ENCODE measurements at regions not wholly inside any gene's neighbourhood (a gene's known extent, or its start where the extent isn't known, plus 50 kb on each side); places are given as distances from the start of the nearest gene placed in this dataset.

DNA sequence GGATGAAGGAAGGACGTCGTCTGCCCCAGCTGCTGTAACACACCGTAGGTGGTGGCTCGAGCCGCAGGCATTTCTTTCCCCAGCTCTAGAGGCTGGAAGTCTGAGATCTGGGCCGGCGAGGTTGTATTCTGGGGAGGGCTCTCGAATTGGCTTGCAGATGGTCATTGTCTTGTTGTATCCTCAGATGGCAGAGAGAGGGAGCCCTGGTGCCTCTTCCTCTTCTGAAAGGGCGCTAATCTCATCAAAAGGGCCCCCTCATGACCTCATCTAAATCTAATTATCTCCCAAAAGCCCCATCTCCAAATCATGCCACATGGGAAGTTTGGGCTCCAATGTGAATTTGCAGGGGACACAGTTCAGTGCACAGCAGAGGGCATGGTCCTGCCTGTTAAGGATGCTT is 109.0 kb downstream of the SIK1 start:
- no peak for DNase-seq (ENCODE audit: low read depth in 2 of 2)

DNA sequence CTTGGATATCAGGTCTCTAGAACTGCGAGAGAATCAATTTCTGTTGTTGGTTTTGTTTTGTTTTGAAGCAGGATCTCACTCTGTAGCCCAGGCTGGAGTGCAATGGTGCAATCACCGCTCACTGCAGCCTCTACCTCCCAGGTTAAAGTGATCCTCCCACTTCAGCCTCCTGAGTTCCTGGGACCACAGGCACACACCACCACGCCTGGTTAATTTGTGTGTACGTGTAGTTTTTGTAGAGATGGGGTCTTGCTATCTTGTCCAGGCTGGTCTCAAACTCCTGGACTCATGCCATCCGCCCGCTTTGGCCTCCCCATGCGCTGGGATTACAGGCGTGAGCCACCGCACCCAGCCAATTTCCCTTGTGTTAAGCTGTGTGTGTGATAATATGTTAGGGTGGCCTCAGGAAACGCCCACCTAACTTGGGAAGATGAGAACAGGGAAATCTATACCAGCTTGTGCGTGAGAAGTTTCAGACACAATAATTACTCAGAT is 109.6 kb downstream of the SIK1 start:
- no peak for DNase-seq (ENCODE audit: low read depth in 2 of 2)

DNA sequence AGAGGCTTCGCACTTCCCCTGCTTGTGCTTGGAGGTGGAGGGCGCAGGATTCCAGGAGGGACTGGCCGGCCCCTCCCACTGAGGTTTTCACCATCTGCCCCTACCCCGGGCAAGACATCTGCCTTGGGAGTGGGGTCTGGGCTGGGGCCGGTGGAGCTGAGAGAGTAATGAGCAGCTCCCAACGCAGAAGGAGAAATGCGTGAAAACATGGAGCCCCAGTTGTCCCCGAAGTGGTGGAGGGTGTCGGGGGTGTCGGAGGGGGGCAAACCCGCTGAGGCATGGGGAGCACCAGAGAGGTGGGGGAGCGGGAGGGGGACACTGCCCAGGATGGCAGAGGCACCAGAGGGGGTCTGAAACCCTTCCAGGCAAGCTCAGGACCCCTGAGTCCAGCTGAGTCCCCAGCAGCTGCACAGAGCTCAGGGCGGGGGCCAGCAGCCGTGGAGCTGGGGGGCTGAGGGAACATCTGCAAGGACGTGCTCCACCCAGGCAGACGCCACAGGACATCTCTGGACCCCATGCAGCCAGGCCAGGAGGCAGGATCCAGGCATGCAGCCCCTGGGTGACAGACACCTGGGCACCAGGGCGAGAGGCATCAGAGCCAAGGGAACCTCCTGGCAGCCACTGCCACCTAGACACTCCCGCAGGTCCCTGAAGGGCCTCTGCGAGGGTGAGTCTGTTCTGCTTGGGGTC is 110.6 kb downstream of the SIK1 start:
- no peak for DNase-seq (ENCODE audit: low read depth in 2 of 2)

DNA sequence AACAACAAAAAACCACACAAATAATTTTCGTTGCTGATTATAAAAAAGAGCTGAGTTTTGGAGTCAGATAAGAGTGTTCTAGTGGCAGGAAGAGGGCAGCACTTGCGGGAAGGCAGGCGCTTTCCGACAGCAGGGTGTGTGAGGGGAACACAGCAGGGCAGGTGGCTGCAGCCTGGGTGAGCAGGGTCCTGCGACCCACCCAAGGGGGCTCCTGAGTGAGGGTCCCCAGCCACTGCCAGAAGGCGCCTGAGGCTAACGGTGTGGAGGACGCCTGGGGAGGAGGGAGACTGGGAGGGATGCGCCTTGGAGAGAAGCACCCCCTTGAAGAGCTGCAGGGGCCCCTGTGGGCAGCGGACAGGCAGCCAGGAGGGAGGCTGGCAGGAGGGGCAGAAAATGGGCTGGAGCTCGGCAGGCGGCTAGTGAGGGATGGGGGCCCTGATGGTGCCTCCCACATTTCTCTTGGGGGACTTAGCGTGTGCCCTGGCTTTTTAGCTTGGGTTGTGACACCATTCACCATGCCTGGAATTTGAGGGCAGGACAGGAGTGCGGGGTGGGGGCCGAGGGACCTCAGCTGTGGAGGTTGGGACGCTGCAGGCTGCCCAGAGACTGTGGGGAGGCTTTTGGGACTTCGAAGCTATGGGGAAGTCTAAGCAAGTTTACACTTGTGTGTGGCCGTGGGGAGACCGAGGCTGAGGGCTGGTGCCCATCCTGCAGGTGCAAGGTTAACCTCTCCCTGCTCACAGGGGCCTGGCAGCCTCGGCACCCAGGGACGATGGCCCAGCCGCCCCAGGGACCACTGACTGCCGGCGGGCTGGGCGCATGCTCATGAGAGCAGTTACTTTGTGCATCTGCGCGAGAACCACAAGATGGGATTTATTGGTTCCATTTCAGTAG is 111.4 kb downstream of the SIK1 start:
- DNase-seq (ENCODE audit: low read depth in 2 of 2): no peak

DNA sequence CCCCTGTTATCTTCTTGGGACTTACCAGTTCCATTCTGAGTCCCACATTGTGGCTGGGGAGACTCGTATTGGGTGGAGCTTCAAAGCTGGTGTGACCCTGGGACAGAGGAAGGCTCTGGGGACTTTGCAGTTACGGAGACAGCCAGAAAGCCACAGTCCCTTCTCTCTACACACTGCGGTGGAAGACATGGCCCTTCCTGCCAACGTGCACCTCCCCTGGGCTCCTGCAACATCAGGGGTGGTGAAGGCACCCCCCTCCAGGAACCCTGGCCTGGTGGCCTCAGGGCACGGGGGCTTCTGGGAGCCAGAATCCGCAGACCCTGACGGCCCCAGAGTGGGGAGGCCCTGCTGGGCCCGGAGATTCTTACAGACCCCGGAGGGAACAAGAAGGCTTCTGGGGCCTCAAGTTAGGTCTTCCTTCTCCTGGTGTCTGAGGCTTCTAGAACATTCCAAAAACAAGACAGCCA is 113.0 kb downstream of the SIK1 start:
- no peak for DNase-seq (ENCODE audit: low read depth in 2 of 2)

DNA sequence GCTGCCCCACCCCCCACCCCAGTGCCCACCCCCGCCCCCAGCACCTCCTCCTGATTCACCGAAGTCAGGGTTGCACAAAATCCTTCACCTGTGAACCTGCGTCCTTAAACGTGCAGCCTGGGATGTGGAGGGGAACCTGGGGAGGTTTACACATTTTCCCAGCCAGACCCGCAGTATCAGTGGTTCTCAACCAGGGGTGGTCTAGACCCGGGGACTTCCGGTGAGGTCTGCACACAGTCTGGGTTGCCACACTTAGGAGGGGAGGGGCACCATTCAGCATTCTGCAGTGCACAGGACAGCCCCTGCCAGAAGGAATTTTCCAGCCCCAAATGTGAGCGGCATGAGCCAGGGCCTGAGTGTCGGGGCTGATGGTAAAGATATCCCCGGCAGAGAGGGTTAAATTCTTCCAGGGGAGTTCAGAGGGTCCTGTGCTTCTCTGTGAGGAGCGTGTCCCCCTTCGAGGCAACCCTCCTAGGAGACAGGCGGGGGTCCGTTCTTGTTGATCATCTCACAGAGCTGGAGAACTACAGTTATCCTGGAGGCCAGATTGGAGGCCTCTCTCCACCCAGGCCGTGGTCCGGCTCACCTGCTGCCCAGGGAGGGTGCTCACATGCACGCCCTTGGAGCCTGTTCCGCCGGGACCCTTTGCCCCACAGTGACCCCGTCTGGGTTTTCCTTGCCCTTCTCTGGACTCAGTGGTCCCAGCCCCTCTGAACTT is 113.6 kb downstream of the SIK1 start:
- no peak for DNase-seq (ENCODE audit: low read depth in 2 of 2)

DNA sequence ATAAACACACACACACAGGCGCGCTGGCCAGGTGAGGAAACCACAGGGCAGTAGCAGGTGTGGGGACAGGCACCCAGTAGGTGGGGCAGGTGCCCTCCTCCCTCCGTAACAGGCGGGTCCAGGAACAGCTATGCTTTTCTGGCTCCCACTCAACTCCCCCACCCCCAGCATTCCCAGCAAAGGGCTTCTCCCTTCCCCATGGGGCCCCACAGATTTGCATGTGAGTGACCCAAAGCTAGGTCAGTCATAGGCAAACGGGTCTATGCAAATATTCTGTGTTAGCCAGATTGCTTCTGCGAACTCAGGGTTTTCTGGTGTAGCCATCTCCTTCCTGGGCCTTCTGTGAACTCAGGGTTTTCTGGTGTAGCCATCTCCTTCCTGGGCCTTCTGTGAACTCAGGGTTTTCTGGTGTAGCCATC is 114.2 kb downstream of the SIK1 start:
- no peak for DNase-seq (ENCODE audit: low read depth in 2 of 2)

DNA sequence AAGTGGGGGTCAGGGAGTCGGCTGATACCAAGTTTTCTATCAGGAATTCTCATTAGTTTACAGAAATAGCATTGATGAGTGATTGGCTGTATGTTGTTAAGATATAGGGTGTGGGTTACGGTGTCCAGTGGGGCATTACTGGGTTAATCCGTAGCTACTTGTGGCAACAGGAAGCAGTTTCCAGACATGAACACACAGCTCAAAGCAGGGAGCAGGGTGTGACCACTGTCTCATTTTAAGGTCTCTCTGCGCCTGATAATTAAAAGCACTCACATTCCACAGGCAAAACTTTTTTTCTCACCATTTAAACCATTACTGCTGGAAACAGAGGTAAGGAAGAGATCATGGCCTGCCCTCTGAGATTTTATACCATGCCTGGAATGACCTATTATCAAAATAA is 114.9 kb downstream of the SIK1 start:
- no peak for DNase-seq (ENCODE audit: low read depth in 2 of 2)

DNA sequence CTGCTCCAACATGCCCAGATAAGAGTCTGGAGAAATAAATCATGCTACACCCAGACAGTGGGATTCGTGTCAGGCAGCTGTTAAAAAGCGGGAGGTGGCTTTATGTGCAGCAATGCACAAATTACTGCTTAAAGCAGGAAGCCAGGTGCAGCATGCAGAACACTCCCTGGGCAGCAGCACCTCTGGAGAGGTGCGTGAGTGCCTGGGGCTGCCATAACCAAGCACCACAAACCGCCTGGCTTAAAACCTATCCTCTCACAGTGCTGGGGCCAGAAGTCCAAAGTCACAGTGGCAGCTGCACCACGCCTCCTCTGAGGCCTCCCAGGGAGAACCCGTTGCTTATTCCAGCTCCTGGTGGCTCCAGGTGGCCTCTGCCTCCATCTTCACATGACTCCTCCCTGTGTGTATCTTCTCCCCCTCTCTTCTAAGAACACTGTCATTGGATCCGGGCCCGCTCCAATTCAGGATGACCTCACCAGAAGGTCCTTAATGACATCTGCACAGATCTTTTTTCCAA is 115.6 kb downstream of the SIK1 start:
- DNase-seq (ENCODE audit: low read depth in 2 of 2): no peak

DNA sequence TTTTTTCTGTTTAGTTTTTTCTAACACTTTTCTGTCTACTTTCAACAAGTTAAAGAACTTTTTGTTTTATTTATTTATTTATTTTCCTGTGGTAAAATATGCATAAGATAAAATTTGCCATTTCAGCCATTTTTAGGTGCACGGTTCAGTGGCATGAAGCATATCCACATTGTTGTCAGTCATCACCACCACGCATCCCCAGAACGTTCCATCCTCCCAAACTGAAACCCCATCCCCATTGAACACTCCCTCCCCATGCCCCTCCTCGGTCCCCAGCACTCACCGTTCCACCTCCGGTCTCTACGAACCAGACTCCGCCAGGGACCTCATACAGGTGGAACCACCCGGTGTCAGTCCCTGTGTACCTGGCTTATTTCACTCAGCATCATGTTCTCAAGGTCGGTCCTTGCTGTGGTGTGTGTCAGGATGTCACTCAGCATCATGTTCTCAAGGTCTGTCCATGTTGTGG is 118.1 kb downstream of the SIK1 start:
- no peak for DNase-seq (ENCODE audit: low read depth in 2 of 2)

DNA sequence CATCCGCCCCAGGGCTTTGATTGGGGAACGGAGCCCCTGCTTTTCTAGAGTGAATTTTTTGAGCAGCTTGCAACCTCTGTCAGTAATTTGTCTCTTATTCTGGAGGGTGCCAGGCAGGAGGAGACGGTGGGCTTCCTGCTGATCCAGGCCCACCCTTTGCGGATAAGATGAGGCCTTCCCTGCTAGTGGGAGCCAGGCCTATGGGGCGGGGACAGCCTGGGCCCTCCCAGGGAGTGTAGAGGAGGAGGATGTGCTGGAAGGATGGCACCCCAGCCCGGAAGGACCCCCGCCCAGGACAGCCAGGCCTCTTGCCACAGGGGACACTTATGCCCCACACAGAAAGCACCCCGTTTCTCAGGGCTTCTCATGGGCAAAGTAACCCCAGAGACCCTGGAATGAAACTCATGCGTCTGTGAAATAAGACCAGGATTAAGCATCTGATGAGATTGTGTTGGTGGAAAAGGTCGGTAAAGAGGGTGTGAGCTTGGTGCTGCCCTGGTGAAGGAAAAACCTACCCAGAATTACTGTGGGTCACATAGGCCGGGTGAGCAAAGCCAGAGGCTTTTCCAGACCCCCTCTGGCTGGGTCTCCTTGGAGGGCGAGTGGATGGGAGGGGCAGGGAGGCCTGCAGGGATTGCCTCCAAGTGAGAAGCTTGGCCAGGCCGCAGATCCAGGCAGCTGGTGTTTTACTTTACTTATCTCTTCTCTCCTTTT is 118.7 kb downstream of the SIK1 start:
- DNase-seq (ENCODE audit: low read depth in 2 of 2): no peak

DNA sequence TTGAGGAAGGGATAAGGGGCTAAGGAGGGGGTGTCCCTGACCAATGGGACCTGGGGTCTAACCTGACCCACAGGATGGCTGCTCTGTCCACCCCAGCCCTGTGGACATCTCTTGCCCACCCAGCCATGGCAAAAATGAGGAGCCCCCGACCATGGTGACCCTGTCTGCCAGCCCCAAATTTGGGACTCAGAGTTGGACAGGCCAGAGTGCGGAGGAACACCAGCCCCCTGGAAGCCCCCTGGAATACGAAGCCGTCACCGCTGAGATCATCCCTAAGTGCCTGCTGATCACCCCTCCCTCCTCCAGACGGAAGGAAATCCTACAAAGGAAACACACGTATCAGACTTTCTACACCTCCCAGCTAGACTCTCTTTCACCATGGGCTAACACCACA is 119.3 kb downstream of the SIK1 start:
- no peak for DNase-seq (ENCODE audit: low read depth in 2 of 2)

DNA sequence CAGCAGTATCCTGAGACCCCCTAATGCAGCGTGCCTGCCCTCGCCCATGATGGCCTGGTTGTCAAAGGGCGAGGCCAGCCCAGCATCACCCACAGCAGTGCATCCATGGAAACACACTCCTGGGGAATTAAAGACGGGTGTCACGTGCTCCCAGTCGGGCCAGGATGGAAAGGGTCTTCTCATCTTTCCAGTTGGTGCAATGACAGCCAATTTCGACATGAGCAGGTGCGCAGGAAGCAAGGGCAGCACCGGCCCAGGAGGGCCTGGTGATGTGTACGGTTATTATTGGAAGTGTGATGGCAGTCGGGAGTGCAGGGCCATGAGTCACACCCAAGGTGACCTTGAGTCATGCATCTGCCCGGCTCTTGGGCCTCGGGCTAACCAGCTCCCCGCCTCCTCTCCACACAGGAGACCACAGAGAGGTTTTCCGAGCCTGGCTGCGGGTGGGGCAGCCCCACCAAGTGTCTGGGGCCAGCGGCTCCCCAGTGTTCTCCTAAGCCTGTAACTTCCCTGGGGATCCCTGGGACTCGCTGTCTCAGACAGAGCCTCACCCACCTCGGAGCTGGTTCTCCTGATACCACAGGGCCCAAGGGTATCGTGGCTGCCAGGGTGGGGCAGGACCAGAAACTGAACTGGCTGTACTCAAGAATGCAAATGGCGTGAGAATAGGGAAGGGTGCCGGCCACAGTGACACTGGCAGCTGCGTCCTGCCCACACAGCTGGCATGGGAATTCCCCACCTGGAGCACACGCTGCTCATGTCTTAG is 119.8 kb downstream of the SIK1 start:
- no peak for DNase-seq (ENCODE audit: low read depth in 2 of 2)

DNA sequence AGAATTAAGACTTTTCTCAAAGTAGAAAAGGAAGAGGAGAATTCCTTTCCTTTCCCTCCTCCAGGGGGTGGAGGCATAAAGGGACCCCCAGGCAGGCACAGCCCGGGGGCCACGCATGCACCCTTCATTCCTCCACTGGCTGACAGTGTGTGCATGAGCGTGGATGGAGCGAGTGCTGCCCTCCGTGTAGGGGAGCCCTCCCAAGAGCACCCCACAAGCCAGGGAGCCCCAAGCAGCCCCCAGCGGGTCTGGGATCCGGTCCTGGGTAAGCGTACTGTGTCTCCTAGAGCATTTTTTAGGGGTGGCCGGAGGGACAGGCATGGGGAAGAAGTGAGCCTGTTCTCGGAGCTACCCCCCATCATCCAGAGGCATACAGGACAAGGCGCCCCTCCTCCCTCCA is 120.5 kb downstream of the SIK1 start:
- no peak for DNase-seq (ENCODE audit: low read depth in 2 of 2)

DNA sequence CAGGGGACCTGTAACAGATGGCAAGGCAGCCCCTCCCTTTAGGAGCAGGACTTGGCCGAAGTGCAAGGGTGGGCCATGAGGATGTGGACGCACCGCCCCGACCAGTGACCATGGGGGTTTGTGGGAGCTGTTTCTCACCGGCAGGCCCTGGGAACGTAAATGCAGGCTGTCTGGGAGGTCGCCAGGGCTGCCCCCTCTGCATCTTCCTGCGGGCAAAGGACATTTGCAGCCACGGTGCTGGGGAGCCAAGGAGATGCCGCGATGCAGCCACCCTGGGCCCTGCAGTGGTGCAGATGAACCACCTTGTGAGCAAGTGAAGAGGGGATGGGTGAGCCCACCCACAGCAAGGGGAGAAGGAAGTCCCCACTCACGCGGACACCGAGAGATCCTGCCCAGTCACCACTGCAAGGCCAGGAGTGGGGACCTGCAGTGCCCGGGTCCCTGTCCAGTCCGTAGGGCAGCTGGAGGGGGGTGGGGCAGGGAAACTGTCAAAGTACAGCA is 121.1 kb downstream of the SIK1 start:
- DNase-seq (ENCODE audit: low read depth in 2 of 2): no peak

DNA sequence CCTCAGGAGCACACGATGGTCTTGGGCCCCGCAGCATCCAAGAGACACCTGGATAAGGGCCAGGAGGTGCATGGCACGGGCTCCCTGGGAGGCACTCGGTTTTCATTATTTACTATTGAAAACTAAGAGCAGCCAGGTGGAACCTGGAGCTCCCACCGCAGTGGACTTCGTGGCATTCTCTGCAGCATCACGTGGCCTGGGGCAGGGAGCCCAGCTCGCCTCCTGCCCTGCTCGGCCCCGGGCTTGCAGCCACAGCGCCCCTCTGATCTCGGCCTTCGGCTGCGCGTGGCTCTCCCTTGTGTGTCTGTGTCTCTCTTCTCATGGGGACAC is 121.6 kb downstream of the SIK1 start:
- no peak for DNase-seq (ENCODE audit: low read depth in 2 of 2)

DNA sequence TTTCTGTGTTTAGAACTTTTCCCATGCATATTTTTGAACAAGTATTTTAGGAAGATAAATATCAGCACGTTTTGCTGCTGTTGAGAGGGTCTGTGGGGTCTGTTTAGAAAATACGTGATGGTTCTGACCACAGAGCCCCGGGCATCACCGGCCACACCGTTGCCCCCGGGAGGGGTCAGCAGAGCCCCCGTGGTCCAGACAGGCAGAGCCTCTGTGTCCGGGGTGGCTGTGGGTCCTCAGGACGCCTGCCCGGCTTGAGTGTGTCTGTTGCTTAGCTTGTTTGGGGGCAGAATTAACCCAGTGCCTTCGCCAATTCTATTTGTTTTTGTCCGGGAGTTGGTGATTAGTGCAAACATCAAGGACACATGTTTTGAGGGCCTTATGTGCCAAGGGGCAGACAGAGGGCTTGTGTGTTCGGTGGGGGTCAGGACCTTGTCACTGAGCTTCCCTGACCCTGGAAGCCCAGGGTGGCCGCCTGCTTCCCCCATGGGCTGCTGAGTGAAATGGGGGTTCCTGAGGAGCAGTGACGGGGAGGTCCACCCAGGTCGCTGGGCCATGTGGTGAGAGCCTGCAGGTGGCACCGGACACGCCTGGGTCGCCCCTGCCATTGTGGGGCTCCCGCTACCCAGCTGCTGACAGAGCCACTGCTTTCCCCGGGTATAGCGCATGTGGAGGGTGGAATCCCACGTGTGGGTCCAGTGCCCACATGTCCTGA is 122.2 kb downstream of the SIK1 start:
- DNase-seq (ENCODE audit: low read depth in 2 of 2): no peak

DNA sequence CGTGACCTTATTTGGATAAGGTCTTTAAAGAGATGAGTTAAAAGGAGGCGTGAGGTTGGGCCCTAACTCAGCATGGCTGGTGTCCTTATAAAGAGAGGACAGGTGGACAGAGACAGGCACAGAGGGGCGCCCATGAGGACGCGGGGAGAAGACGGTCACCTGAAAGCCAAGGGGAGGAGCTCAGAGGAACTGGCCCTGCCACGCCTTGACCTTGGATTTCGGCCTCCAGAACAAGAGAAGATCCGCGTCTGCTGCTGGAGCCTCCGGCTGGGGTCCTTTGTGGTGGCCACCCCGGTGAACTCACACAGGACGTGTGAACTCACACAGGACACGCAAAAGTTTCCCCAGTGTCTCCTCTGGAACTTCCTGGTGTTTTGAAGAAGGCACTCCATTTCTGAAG is 122.7 kb downstream of the SIK1 start:
- DNase-seq (ENCODE audit: low read depth in 2 of 2): no peak

DNA sequence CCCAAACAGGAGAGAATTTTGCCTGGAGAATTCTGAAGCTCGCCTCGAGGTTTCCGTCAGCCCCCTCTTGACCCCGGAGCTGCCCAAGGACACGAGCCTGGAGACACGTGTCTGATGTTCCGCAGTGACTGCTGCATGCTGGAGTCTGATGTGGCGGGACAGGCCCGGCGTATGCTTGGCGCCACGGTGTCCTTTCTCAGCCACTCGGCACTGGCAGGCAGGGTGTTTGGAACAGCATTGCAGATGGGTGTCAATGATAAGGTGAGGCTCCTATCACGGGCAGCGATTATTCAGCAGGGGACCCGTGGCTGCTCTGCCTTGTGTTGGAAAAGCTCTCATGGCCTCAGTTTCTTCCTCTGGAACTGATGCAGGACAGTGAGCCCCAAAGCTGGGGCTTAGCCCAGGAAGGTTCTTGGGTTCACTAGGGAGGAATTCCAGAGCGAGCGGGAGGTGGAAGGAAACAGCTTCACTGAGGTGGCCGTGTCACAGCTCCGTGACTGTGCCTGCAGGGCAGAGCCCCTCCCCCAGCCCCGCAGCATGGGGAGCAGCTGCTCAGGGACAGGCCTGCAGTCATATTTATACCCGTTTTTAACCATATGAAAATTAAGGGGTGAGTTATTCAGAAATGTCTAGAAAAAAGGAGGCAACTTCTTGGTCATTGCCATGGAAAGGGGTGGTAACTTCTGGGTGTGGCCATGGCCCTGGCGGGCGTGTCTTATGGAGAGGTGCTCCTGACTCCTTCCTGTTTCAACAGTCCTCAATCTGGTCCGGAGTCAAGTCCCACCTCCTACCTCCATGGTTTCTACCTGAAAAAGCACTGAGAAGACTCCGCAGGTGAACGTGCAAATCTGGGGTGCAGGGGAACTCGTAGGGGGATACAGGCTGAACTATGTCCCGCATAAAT is 123.4 kb downstream of the SIK1 start:
- no peak for DNase-seq (ENCODE audit: low read depth in 2 of 2)
